H1 (cell line): ENCODE measurements at regions not wholly inside any gene's neighbourhood (a gene's known extent, or its start where the extent isn't known, plus 50 kb on each side); places are given as distances from the start of the nearest gene placed in this dataset.

ENCODE experiments used
- CTCF ChIA-PET: fragments of 300-600 bp; sonication (Branson Sonifier 250); formaldehyde crosslinking; loops from one replicate; lab custom pipeline; 2021; ENCODE audit not compliant: partially characterized antibody; lab: Charles Lee
- POLR2A ChIA-PET: fragments of 300-600 bp; sonication (Branson Sonifier 250); formaldehyde crosslinking; loops from one replicate; lab custom pipeline; 2021; ENCODE audit warnings: inconsistent platforms; ENCODE audit not compliant: partially characterized antibody; lab: Charles Lee
- DNase-seq, 2 experiments: peaks; one replicate each; pipeline versions ENCODE4 v3.0.0 to v3.0.0-alpha.2; 2010 to 2022; ENCODE audit warnings: low spot score in 2 of 2, low read depth in 1 of 2, mixed read lengths in 1 of 2
- FAIRE-seq: peaks from 2 replicates; lab custom pipeline; 2011; peaks lifted over from hg19 to GRCh38; lab: Jason Lieb, UNC
- H2AFZ ChIP-seq: 2 replicates; pipeline ENCODE4 v1.8.1; 2012; ENCODE audit warnings: low read length, inconsistent platforms
- H2AK5ac ChIP-seq: 2 replicates; pipeline ENCODE4 v1.6.1; 2013; ENCODE audit warnings: low read depth, low read length
- H2BK120ac ChIP-seq: replicated peaks from 2 replicates; pipeline ENCODE3; 2013; ENCODE audit warnings: low read depth, low read length, inconsistent platforms
- H2BK12ac ChIP-seq: 2 replicates; pipeline ENCODE4 v1.6.1; 2013; ENCODE audit warnings: low read depth, low read length
- H2BK15ac ChIP-seq: 2 replicates; pipeline ENCODE4 v1.6.1; 2013; ENCODE audit warnings: low read length
- H2BK20ac ChIP-seq: 2 replicates; pipeline ENCODE4 v1.6.1; 2013; ENCODE audit warnings: low read length
- H2BK5ac ChIP-seq: 2 replicates; pipeline ENCODE4 v1.6.1; 2013; ENCODE audit warnings: low read depth, low read length
- H3K14ac ChIP-seq: 2 replicates; pipeline ENCODE4 v1.6.1; 2013; ENCODE audit warnings: inconsistent platforms; ENCODE audit not compliant: insufficient read length
- H3K18ac ChIP-seq: 2 replicates; pipeline ENCODE4 v1.6.1; 2013; ENCODE audit warnings: low read length; ENCODE audit errors: extremely low read depth
- H3K23ac ChIP-seq: 2 replicates; pipeline ENCODE4 v1.6.1; 2013; ENCODE audit warnings: inconsistent platforms; ENCODE audit not compliant: insufficient read length
- H3K23me2 ChIP-seq: 2 replicates; pipeline ENCODE4 v1.6.1; 2013; ENCODE audit warnings: low read depth, low read length
- H3K27ac ChIP-seq: 2 replicates; pipeline ENCODE4 v1.6.1; 2011; ENCODE audit warnings: low read depth, low read length, inconsistent platforms
- H3K27me3 ChIP-seq, 4 experiments: replicated peaks in 1 of 4; 1 replicate in 1 of 4; 2 replicates in 3 of 4; pipeline versions ENCODE4 v1.6.1 to v1.8.1; 2011 to 2013; ENCODE audit warnings: low read length in 3 of 4, mild to moderate bottlenecking in 3 of 4, inconsistent platforms in 2 of 4, mixed read lengths in 2 of 4, moderate library complexity in 1 of 4; ENCODE audit not compliant: control insufficient read depth in 3 of 4, insufficient read depth in 3 of 4; ENCODE audit errors: extremely low read depth in 1 of 4
- H3K36me3 ChIP-seq, 4 experiments: 2 replicates each; pipeline versions ENCODE4 v1.6.1 to v1.8.1; 2011 to 2013; ENCODE audit warnings: mild to moderate bottlenecking in 4 of 4, low read length in 3 of 4, moderate library complexity in 2 of 4, control low read depth in 1 of 4, inconsistent platforms in 1 of 4; ENCODE audit not compliant: insufficient read depth in 4 of 4, control insufficient read depth in 2 of 4
- H3K4ac ChIP-seq: replicated peaks from 2 replicates; pipeline ENCODE3; 2013; ENCODE audit warnings: low read length, low read depth, mixed read lengths, inconsistent platforms; ENCODE audit not compliant: insufficient read length
- H3K4me1 ChIP-seq, 4 experiments: replicated peaks in 1 of 4; 1 replicate in 1 of 4; 2 replicates in 3 of 4; pipeline versions ENCODE4 v1.6.1 to v1.8.1; 2011 to 2013; ENCODE audit warnings: low read length in 3 of 4, inconsistent platforms in 2 of 4, mixed read lengths in 1 of 4; ENCODE audit not compliant: insufficient read depth in 4 of 4, control insufficient read depth in 3 of 4
- H3K4me2 ChIP-seq, 2 experiments: 2 replicates each; pipeline versions ENCODE4 v1.6.1 to v1.8.1; 2011 to 2013; ENCODE audit warnings: low read depth in 2 of 2, low read length in 2 of 2, control low read depth in 1 of 2, inconsistent platforms in 1 of 2, mild to moderate bottlenecking in 1 of 2; ENCODE audit not compliant: insufficient read depth in 1 of 2
- H3K4me3 ChIP-seq, 4 experiments: fragments of 200-600, 300-600 bp in 1 of 4; sonication (generic), shearing (Covaris generic), sonication (Bioruptor Twin) in 1 of 4; 2 replicates each; pipeline versions ENCODE4 v1.5.1 to v1.8.1; 2011 to 2016; ENCODE audit warnings: low read length in 4 of 4, low read depth in 3 of 4, control low read depth in 2 of 4, inconsistent platforms in 2 of 4, mild to moderate bottlenecking in 2 of 4, mixed read lengths in 1 of 4, moderate library complexity in 1 of 4; ENCODE audit not compliant: insufficient read depth in 2 of 4; ENCODE audit errors: extremely low read depth in 1 of 4
- H3K56ac ChIP-seq: replicated peaks from 2 replicates; pipeline ENCODE3; 2013; ENCODE audit warnings: low read depth, mild to moderate bottlenecking, mixed read lengths, low read length, inconsistent platforms; ENCODE audit not compliant: insufficient read length
- H3K79me1 ChIP-seq: 2 replicates; pipeline ENCODE4 v1.6.1; 2013; ENCODE audit warnings: low read depth, low read length, control low read depth
- H3K79me2 ChIP-seq, 2 experiments: 2 replicates each; pipeline versions ENCODE4 v1.6.1 to v1.8.1; 2012 to 2013; ENCODE audit warnings: low read length in 2 of 2, mild to moderate bottlenecking in 2 of 2, inconsistent platforms in 1 of 2; ENCODE audit not compliant: insufficient read depth in 2 of 2, control insufficient read depth in 1 of 2
- H3K9ac ChIP-seq, 4 experiments: replicated peaks in 1 of 4; 1 replicate in 1 of 4; 2 replicates in 3 of 4; pipeline versions ENCODE4 v1.6.1 to v1.8.1; 2011 to 2013; ENCODE audit warnings: low read depth in 3 of 4, low read length in 3 of 4, control low read depth in 2 of 4, mild to moderate bottlenecking in 2 of 4, moderate library complexity in 2 of 4, inconsistent platforms in 1 of 4; ENCODE audit errors: extremely low read depth in 1 of 4
- H3K9me3 ChIP-seq, 2 experiments: 2 replicates each; pipeline versions ENCODE4 v1.6.1 to v1.8.1; 2012 to 2013; ENCODE audit warnings: mild to moderate bottlenecking in 2 of 2, moderate library complexity in 2 of 2, control low read depth in 1 of 2, inconsistent platforms in 1 of 2, low read depth in 1 of 2, low read length in 1 of 2, mixed read lengths in 1 of 2; ENCODE audit not compliant: insufficient read depth in 2 of 2
- H4K20me1 ChIP-seq, 2 experiments: replicated peaks in 1 of 2; 2 replicates each; pipeline versions ENCODE3 to v1.8.1; 2011 to 2013; ENCODE audit warnings: inconsistent platforms in 2 of 2, low read length in 2 of 2, mild to moderate bottlenecking in 1 of 2; ENCODE audit not compliant: insufficient read depth in 2 of 2, control insufficient read depth in 1 of 2
- H4K5ac ChIP-seq: 2 replicates; pipeline ENCODE4 v1.6.1; 2013; ENCODE audit warnings: low read length, low read depth, mixed read lengths, inconsistent platforms; ENCODE audit not compliant: insufficient read length
- H4K8ac ChIP-seq: 2 replicates; pipeline ENCODE4 v1.8.0; 2013; ENCODE audit warnings: mild to moderate bottlenecking, moderate library complexity, low read length, inconsistent platforms; ENCODE audit not compliant: insufficient read depth; ENCODE audit errors: extremely low read depth
- H4K91ac ChIP-seq: replicated peaks from 2 replicates; pipeline ENCODE3; 2013; ENCODE audit warnings: low read length, mixed read lengths, inconsistent platforms; ENCODE audit not compliant: insufficient read length
- CBX8 ChIP-seq: fragments of 300-800, 300-1000 bp; sonication (generic); IDR thresholded peaks from 2 replicates; pipeline ENCODE4 v1.7.1; 2016; ENCODE audit warnings: low read depth, low read length, borderline replicate concordance
- GTF2F1 ChIP-seq: IDR thresholded peaks from 2 replicates; pipeline ENCODE4 v1.6.1; 2012; ENCODE audit warnings: low read depth, low read length, improper control_type of control experiment, borderline replicate concordance
- JUN ChIP-seq: IDR thresholded peaks from 2 replicates; pipeline ENCODE4 v1.6.1; 2011; ENCODE audit warnings: low read depth, mild to moderate bottlenecking, improper control_type of control experiment, low read length
- POU5F1 ChIP-seq: IDR thresholded peaks from 2 replicates; pipeline ENCODE4 v1.6.1; 2011; ENCODE audit warnings: low read depth, mild to moderate bottlenecking, low read length, moderate library complexity
- RXRA ChIP-seq: IDR thresholded peaks from 2 replicates; pipeline ENCODE4 v1.6.1; 2011; ENCODE audit warnings: low read depth, mild to moderate bottlenecking, low read length, moderate library complexity; ENCODE audit not compliant: insufficient read depth
- USF2 ChIP-seq: IDR thresholded peaks from 2 replicates; pipeline ENCODE4 v1.6.1; 2011; ENCODE audit warnings: low read length, improper control_type of control experiment
- WGBS, 2 experiments: shearing (Covaris generic) in 1 of 2; methylation state at CpG; one replicate each; pipeline versions ENCODE4 v1.1.6 to v1.1.7; 2013 to 2015; ENCODE audit warnings: low lambda C conversion rate in 2 of 2, mixed read lengths in 2 of 2, inconsistent platforms in 1 of 2, low coverage in 1 of 2, missing lambda C conversion rate in 1 of 2; ENCODE audit not compliant: insufficient replicate concordance in 2 of 2, insufficient coverage in 1 of 2, insufficient read length in 1 of 2; ENCODE audit errors: extremely low coverage in 1 of 2, missing lambda C conversion rate in 1 of 2; 5-methylcytosine and 5-hydroxymethylcytosine counted together

DNA sequence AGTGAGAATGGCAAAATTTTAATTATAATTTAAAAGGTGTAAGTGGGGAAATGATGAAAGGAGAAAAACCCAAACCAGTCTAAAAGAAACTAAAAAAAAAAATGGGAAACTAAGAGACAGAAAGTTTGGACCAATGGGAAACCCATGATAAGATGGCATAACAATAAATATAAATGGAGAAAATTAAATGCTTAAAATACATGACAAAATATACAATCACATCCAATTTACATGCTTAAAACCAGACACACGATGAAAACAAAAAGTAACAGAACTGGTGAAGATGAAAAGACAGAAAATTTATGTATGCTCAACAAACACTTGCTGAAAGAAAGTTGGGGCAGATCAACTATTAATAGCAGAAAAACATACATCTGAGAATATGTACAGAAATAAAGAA is 1471.1 kb downstream of the TBC1D22A start:
- no peaks in the 10 kb centered on the region for H3K79me1 ChIP-seq
- no peak for DNase-seq
- 84% methylated on average over 1 of the region's 1 CpG; no CpG with 5 or more reads in 1 of the 2 experiments for WGBS, 2 experiments

More for the DNA sequence above, 1471.1 kb downstream of the TBC1D22A start:
- Histone ChIP-seq H2BK15ac (no peak overlapping the region), H3K14ac (no peak overlapping the region), H3K27me3 (no peaks in the 10 kb centered on the region), H4K8ac (no peak overlapping the region), H3K56ac (no peak overlapping the region), H3K23ac (no peak overlapping the region), H4K20me1 (no peaks in the 10 kb centered on the region), H3K9me3 (peaks cover 2 to 3% of the 10 kb centered on the region in 2 experiments; a peak in 2 of 4 replicates), H3K4me2 (no peak overlapping the region), H3K27ac (no peak overlapping the region), H3K4me1 (no peaks in the 10 kb centered on the region), H4K91ac (no peak overlapping the region), H3K9ac (no peak overlapping the region), H3K18ac (no peak overlapping the region), H3K4ac (no peak overlapping the region), H3K79me2 (no peaks in the 10 kb centered on the region), H2AK5ac (no peak overlapping the region), H2AFZ (no peak overlapping the region), H3K36me3 (no peaks in the 10 kb centered on the region), H2BK120ac (no peak overlapping the region), H3K4me3 (no peak overlapping the region), H2BK12ac (no peak overlapping the region), H3K23me2 (no peaks in the 10 kb centered on the region), H2BK20ac (no peak overlapping the region), H4K5ac (no peak overlapping the region), H2BK5ac (no peak overlapping the region)
- TF ChIP-seq USF2 (no peak), JUN (no peak), RXRA (no peak), POU5F1 (no peak), GTF2F1 (no peak), CBX8 (no peak)
- ChIA-PET CTCF (no interaction called here), POLR2A (no interaction called here)
- FAIRE-seq: no peak
